Gastroesophageal sphincter (tissue), 4 donors: ENCODE measurements at regions not wholly inside any gene's neighbourhood (a gene's known extent, or its start where the extent isn't known, plus 50 kb on each side); places are given as distances from the start of the nearest gene placed in this dataset.
"Not testable (repeated sequence)": the region's sequence is repeated elsewhere in the genome, so short reads cannot be mapped to it uniquely, and the experiment has no call there.

Source experiments
- ATAC-seq: fragments of 150-250 bp; one replicate; pipeline ENCODE4 v1.9.1; 2016; ENCODE audit warnings: mild to moderate bottlenecking, moderate library complexity
- H3K27ac ChIP-seq, 4 donors: fragments of 200-600 bp; sonication (generic) in 3 of 4; 1 replicate in 3 of 4; 2 replicates in 1 of 4; pipeline ENCODE4 v1.5.1; 2016 to 2019
- H3K27me3 ChIP-seq: fragments of 200-600 bp; sonication (generic); one replicate; pipeline ENCODE4 v1.5.1; 2019
- H3K36me3 ChIP-seq, 2 donors: fragments of 200-600 bp; sonication (generic); one replicate each; pipeline ENCODE4 v1.5.1; 2019; ENCODE audit warnings: control low read depth in 1 of 2
- H3K4me1 ChIP-seq, 3 donors: fragments of 200-600 bp; sonication (generic); 1 replicate in 2 of 3; 2 replicates in 1 of 3; pipeline ENCODE4 v1.5.1; 2016 to 2019; ENCODE audit warnings: control low read depth in 2 of 3
- H3K4me3 ChIP-seq, 2 donors: fragments of 200-600 bp; sonication (generic); one replicate each; pipeline ENCODE4 v1.5.1; 2019; ENCODE audit warnings: mild to moderate bottlenecking in 1 of 2, moderate library complexity in 1 of 2
- H3K9me3 ChIP-seq, 3 donors: fragments of 200-600 bp; sonication (generic); one replicate each; pipeline ENCODE4 v1.5.1; 2017 to 2019; ENCODE audit warnings: control low read depth in 2 of 3
- CTCF ChIP-seq, 4 experiments: fragments of 200-600 bp in 2 of 4; fragments of 450-650 bp in 2 of 4; sonication (generic) in 1 of 4; IDR thresholded peaks; one replicate each; pipeline ENCODE4 v1.5.1; 2017 to 2019; ENCODE audit warnings: antibody characterized with exemption in 4 of 4, mild to moderate bottlenecking in 2 of 4, moderate library complexity in 2 of 4
- EP300 ChIP-seq: sonication (generic); formaldehyde crosslinking; IDR thresholded peaks from one replicate; pipeline ENCODE4 v1.6.1; 2017; ENCODE audit warnings: antibody characterized with exemption, mild to moderate bottlenecking
- POLR2A ChIP-seq, 2 donors: fragments of 450-650 bp; IDR thresholded peaks; one replicate each; pipeline ENCODE4 v1.6.1; 2017; ENCODE audit warnings: antibody characterized with exemption in 2 of 2, mild to moderate bottlenecking in 2 of 2, moderate library complexity in 1 of 2
- POLR2AphosphoS5 ChIP-seq: sonication (generic); formaldehyde crosslinking; IDR thresholded peaks from one replicate; pipeline ENCODE4 v1.6.1; 2017; ENCODE audit warnings: antibody characterized with exemption
- WGBS, 2 donors: methylation state at CpG; one replicate each; pipeline ENCODE4 v1.1.5; 2018; ENCODE audit warnings: low coverage in 1 of 2; 5-methylcytosine and 5-hydroxymethylcytosine counted together

GRCh38 chr18:38644875-38645641 lies 1079.5 kb upstream of the CELF4 start:
- Histone ChIP-seq H3K4me1 (no peaks in the 10 kb centered on the region), H3K4me3 (no peak overlapping the region), H3K9me3 (no peaks in the 10 kb centered on the region), H3K27me3 (no peaks in the 10 kb centered on the region), H3K36me3 (no peaks in the 10 kb centered on the region), H3K27ac (no peak overlapping the region)
- no peak for TF ChIP-seq CTCF (IDR thresholded peaks at IDR 0.05)
- WGBS, 2 donors, result 64 to 73% methylated on average over 2 to 3 of the region's 4 CpGs
- no peak for ATAC-seq

- no peaks in the 10 kb centered on the region for H3K36me3 ChIP-seq
- H3K27ac ChIP-seq, result no peak overlapping the region
- 80 to 81% methylated on average over 3 of the region's 3 CpGs for WGBS, 2 donors
- peaks cover 0 to 8% (median 0%) of the 10 kb centered on the region in 3 donors for H3K9me3 ChIP-seq
- no peaks in the 10 kb centered on the region for H3K4me1 ChIP-seq
- H3K27me3 ChIP-seq, result no peaks in the 10 kb centered on the region
- no peak overlapping the region for H3K4me3 ChIP-seq
- ATAC-seq, result no peak
- TF ChIP-seq EP300, result no peak
- no peak for TF ChIP-seq CTCF (IDR thresholded peaks at IDR 0.05)
- TF ChIP-seq POLR2AphosphoS5, result no peak
- TF ChIP-seq POLR2A (IDR thresholded peaks at IDR 0.05), result no peak
Observed at GRCh38 chr18:38642711-38643110, 1077.1 kb upstream of the CELF4 start.

- ATAC-seq, H3K27me3 ChIP-seq, H3K27ac ChIP-seq, H3K36me3 ChIP-seq, H3K4me3 ChIP-seq, H3K4me1 ChIP-seq, H3K9me3 ChIP-seq: not testable (repeated sequence)
- 82 to 89% methylated on average over 5 to 9 of the region's 9 CpGs for WGBS, 2 donors
Observed at GRCh38 chr18:38639700-38640099, 1074.1 kb upstream of the CELF4 start.

- TF ChIP-seq POLR2A (IDR thresholded peaks at IDR 0.05) (no peak), CTCF (IDR thresholded peaks at IDR 0.05) (no peak), EP300 (no peak), POLR2AphosphoS5 (no peak)
- no peak for ATAC-seq
- no peaks in the 10 kb centered on the region for H3K27me3 ChIP-seq
Observed at GRCh38 chr18:38635709-38636430, 1070.3 kb upstream of the CELF4 start.

GRCh38 chr18:38634117-38634516 lies 1068.5 kb upstream of the CELF4 start:
- no peak overlapping the region for H3K4me3 ChIP-seq
- H3K27ac ChIP-seq, result no peak overlapping the region
- H3K27me3 ChIP-seq, result no peaks in the 10 kb centered on the region
- H3K36me3 ChIP-seq, result no peaks in the 10 kb centered on the region
- TF ChIP-seq POLR2A (IDR thresholded peaks at IDR 0.05), result no peak
- TF ChIP-seq EP300, result no peak
- TF ChIP-seq CTCF (IDR thresholded peaks at IDR 0.05), result no peak
- no peak for TF ChIP-seq POLR2AphosphoS5
- H3K4me1 ChIP-seq, result no peaks in the 10 kb centered on the region
- 39% methylated on average over 2 of the region's 2 CpGs; no CpG with 5 or more reads in 1 of the 2 donors for WGBS, 2 donors
- no peaks in the 10 kb centered on the region for H3K9me3 ChIP-seq
- ATAC-seq, result no peak

More at GRCh38 chr18:38635709-38636430, 1070.3 kb upstream of the CELF4 start:
- Histone ChIP-seq H3K27ac (no peak overlapping the region), H3K4me3 (no peak overlapping the region), H3K9me3 (peaks cover 0 to 8% (median 0%) of the 10 kb centered on the region in 3 donors), H3K36me3 (no peaks in the 10 kb centered on the region), H3K4me1 (no peaks in the 10 kb centered on the region)
